IPS DF 19.7 (cell line): ENCODE measurements at regions not wholly inside any gene's neighbourhood (a gene's known extent, or its start where the extent isn't known, plus 50 kb on each side); places are given as distances from the start of the nearest gene placed in this dataset.

Experiments
- DNase-seq: peaks from one replicate; pipeline ENCODE4 v3.0.0-alpha.2; 2013; ENCODE audit warnings: low read depth, low spot score

DNA sequence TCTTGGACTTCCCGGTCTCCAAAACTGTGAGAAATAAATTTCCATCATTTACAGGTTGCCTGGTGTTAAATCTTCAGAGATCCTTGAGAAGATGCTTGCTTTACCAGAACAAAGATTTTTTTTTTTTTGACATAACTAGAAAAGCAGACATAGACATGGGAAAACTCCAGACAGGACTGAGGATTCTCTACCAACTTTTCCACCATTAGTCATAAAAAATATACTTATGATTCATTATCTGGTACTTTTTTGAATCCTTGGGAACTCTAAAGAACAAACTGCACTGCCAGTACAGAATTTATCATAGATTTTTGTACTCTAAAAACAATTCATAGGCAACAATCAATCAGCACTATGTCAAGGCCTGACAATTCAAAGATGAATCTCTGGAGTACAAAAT, 487.6 kb downstream of the EFNB2 start:
- no peak for DNase-seq

DNA sequence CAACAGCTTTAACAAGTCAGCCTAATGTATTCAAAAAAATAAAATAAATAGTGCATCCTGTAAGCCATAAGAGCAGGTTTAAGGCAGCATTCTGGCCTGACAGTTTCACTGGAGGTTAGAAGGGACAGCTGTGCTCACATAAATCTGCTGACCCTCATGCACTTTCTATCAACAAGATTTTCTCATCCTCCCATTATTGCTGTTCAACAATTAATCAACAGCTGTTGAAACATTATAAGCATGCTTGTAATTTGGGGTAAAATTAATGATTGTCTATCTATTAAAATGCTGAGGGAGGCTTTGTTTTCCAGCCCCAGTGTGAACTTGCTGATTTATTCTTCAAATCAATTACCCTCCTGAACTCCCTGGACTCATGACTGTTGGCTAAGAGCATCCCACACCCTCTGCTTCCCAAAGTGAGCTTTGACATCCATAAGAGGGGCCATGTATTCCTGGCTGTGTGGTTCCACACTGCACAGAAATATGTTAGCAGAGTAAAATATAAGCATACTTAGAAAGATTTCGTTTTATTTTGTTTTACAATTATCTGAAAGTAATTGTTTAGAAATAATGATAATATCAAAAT, 492.4 kb downstream of the EFNB2 start:
- DNase-seq = no peak

GRCh38 chr13:106041445-106041844, 494.0 kb downstream of the EFNB2 start:
- DNase-seq = no peak

- DNase-seq = no peak
Observed at GRCh38 chr13:106038752-106039151, 496.7 kb downstream of the EFNB2 start.

DNA sequence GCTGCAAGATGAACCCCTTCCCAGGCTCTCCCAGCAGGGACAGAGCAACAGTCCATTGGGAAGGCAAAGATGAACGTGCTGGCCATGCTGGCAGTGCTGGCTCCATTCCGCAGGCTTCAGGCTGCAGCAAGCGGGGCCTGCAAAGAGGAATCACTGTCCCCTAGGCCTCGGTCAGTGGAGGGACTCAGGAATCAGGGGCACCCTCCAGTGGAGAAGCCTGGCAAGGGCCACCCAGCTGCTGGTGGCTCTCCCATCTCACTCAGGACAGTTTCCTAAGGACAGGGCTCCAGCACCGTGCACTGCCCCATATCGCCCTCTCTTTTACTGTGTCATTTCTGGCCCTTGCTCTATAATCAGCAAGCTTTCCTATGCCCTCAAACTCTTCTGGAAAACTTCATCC, 498.6 kb downstream of the EFNB2 start:
- no peak for DNase-seq

- no peak for DNase-seq
Observed at GRCh38 chr13:106034201-106034600, 501.3 kb downstream of the EFNB2 start.

DNA sequence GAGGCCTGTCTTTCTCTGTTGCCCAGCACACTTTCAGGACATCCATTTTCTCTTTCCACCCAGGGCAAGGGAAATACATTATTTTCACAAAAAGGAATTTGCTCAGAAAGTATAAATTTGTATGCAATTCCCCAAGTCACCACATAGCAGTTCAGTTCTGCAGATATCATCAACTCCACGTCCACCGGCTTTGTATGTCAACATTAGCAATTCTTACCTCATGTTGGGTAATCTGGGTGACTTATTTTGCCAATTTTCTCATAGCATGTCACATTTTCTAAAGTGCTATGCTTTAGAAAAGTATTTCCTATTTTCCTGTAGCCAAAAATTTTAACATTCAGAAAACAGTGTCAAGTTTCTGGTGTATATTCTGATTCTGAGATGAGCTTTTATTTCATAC, 501.8 kb downstream of the EFNB2 start:
- DNase-seq = no peak

DNA sequence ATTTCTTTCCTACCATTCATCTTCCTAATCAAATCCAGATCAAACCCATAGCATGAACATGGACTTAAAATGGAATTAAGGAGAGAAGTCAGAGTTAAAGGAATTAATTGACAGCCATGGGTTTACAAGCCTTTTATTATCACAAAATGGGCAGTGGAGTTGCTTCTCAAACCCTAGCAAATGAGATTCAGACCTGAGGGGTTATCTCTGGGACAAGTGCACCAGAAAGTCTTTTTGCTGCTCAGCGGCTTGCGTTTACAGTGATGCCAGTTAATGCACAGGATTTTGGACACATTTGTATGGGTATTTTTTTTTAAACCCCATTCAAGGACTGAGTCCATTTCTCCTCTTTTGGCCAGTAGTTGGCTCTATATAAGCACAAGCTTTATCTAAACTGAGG, 503.0 kb downstream of the EFNB2 start:
- no peak for DNase-seq

DNA sequence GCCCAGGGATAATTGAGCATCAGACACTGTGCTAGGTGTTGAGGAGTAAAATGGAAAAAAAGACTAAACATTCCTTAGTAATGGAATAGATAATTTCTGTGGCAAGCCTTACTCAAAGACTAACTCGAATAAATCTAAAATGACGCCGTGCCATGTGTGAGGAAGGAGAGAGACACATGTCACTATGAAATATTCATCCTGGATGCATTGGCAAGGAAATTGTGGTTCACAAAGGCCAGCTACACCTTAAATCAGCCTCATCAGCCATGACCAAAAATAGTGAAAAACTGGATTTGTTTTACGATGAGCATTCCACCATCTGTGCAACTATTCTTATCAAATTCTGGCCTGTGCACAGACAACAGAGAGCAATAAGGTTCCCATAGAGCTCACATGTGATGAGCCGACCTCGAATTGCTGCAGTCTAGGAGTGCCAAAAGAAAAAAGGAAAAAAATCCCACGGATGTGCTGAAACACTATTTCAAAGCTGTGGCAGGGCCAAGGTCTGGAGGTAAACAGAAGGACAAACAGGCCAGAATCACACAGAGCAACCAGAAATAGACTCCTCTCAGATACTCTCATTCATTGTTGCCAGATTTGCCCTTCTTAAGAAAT, 505.7 kb downstream of the EFNB2 start:
- DNase-seq = no peak

DNA sequence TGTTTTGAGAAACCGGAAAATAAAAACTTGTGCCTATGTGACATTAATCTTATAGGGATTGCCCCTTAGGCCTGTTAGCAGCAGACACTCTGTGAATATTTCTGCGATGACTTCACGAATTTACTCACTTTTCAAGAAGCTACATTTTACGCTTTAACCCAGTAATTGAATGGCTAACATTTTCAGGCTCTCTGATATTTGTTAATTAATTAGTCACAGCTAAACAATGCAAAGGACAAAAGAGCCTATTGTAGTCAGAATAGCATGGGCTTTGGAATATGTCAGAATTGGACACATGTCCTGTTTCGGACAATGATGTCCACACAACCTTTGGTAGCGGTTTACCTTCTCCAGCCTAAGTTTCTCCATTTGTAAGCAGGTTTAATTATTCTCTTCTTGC, 506.6 kb downstream of the EFNB2 start:
- no peak for DNase-seq

DNA sequence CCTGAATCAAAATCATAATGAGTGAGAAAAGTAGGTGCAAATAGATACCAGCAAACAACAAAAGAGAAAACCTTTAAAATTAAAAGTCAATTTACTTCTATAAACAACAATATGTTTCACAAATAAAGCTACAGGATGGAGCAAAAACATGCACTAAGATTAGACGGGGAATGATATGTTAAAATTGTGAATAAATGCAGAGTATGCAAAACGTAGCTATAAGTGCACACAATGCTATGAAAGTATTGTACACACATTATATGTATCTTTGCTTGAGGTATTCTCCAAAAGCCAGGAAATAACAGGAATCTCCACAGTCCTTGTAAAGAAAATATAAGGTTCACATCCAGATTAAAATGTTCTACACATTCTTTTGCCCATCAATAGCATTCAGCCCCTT, 523.9 kb downstream of the EFNB2 start:
- DNase-seq = no peak

DNA sequence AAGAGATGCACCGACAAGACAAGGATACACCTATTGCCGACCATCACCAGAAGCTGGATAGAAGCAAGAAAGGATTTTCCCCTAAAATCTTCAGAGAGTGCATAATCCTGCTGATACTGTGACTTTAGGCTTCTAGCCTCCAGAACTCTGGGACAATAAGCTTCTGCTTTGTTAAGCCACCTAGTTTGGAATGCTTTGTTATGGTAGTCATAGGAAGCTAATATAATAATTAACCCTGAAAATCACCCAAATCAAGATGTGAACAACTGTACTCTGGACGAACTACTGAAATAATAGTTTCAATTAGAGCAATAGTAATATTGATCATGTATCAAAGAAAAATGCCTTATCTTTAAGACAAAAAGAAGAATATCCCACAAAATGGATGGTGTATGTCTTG, 524.6 kb downstream of the EFNB2 start:
- DNase-seq = no peak

- no peak for DNase-seq
Observed at GRCh38 chr13:106008540-106008939, 526.9 kb downstream of the EFNB2 start.

GRCh38 chr13:106007156-106007555, 528.3 kb downstream of the EFNB2 start:
- no peak for DNase-seq

DNA sequence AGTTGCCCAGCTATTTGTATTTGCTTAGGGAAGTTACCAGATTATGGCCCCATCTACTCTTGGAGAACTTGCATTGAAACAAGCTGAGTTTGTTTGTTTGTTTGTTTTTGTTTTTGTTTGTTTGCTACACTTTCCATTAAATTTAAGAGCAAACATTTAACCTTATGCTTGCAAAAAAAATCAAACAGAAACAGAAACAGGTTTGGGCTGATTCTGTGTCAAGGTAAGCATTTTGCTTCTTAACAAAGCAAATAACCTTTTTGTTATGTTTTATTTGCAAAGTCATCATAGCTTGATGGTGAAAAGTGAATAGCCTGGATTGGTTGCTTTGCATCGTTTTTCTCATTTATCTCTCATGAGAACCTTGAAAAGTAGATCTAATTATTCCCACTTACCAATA, 531.8 kb downstream of the EFNB2 start:
- DNase-seq = no peak

DNA sequence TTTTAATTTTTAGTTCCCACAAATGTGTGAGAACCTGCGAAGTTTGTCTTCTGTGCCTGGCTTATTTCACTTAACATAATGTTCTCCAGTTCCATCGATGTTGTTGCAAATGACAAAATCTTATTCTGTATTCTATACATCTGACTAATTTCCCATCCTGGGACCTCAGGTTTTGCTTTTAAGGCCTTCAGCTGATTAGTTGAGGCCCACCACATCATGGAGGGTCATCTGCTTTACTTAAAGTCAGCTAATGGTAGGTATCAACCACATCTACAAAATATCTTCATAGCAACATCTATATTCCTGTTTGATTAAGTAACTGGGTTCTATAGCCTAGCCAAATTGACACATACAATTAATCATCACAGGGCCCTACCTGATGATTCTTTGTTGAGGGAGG, 534.0 kb downstream of the EFNB2 start:
- DNase-seq = no peak

DNA sequence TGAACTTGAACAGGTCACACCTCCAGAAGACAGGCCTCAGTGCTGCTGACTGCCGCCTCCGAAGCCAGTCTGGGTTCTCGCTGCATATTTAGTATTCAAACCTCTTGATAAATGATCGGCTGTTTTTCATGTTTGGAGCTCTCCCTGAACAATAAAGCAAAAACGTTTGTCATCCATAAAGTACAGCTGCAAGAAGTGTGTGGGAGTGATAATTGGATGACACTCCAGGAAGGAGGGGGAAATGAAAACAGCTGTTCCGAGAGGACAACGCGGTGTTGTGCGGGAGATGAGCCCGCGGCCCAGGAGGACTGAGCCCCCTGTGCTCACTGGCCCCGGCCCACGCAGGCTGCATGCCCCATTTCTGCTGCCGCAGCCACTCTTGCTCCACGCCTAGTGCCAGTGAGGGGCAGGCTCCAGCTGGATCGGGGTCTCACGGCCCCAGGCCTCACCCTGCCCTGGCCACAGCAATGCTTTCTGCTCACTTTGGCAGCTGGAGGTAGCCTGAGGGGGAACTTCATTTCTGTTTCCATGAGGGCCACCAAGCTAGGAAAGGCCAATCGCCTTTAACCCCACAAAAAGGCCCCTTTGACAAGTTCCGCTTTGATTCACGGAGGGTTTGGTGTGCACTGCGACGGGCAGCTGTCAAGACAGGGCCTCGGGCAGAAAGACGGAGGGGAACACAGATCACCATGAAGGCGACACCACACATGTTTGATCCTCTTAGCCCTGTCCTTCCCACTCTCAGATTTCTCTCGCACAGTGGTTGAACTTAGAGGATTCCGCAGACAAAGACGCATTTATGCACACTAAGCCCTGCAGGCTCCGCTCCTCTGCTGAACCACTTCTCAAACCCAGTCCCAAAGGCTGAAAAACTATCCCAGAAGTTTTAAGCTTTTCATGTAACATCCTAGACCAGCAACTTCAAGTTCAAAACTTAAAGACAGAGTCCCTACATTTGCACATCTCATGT, 537.6 kb downstream of the EFNB2 start:
- DNase-seq = no peak

GRCh38 chr13:105996391-105997025, 539.0 kb downstream of the EFNB2 start:
- DNase-seq = no peak

DNA sequence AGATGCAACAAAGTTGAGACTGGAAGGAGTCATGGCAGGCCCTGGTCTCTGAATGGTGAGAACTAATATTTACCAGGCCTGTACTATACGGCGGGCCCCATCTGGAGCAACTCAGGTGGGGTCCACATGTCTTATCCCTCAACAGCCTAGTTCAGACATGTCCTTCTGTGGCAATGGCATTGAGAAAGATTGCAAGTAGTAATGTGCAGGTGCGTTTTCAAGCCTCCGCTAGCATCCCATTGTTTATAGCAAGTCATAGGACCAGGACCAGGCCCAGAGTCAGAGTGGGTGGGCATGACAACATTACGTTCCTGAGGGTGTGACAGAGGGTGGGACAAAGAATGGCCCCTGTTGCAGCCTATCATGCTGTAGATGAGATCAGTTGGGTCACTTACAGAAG, 541.1 kb downstream of the EFNB2 start:
- no peak for DNase-seq

GRCh38 chr13:105991622-105992277, 543.7 kb downstream of the EFNB2 start:
- DNase-seq = no peak

- no peak for DNase-seq
Observed at GRCh38 chr13:105991131-105991530, 544.3 kb downstream of the EFNB2 start.
